ENCODE measurements at regions not wholly inside any gene's neighbourhood (a gene's known extent, or its start where the extent isn't known, plus 50 kb on each side); places are given as distances from the start of the nearest gene placed in this dataset.

DNA sequence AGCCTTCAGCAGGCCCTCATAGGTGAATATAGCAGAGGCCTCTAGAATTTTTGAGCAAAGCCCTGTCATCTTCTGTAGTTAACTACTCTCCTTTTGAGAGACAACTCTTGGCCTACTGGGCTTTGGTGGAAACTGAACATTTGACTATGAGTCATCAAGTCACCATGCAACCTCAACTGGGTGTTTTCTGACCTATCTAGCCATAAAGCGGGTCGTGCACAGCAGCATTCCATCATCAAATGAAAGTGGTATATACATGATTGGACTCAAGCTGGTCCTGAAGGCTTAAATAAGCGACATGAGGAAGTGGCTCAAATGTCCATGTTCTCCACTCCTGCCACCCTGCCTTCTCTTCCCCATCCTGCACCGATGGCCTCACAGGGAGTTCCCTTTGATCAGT lies 1115.5 kb downstream of the TAF11L14 start:
- ATAC-seq (ENCODE audit: insufficient read depth, low FRiP score) (no peak), DNase-seq (no peak)
- no peak overlapping the region for H3K27ac ChIP-seq (ENCODE audit: low read depth in 1 of 2, low read length in 1 of 2)
- no peak overlapping the region for H3K9ac ChIP-seq (ENCODE audit: insufficient read depth in 1 of 2, low read length in 2 of 2)
- H3K9me3 ChIP-seq (ENCODE audit: control insufficient read depth in 4 of 4, insufficient read depth in 3 of 4, low read length in 3 of 4), result peaks cover 0 to 6% (median 0%) of the 10 kb centered on the region in 4 donors
- TF ChIP-seq, protein P1, sequence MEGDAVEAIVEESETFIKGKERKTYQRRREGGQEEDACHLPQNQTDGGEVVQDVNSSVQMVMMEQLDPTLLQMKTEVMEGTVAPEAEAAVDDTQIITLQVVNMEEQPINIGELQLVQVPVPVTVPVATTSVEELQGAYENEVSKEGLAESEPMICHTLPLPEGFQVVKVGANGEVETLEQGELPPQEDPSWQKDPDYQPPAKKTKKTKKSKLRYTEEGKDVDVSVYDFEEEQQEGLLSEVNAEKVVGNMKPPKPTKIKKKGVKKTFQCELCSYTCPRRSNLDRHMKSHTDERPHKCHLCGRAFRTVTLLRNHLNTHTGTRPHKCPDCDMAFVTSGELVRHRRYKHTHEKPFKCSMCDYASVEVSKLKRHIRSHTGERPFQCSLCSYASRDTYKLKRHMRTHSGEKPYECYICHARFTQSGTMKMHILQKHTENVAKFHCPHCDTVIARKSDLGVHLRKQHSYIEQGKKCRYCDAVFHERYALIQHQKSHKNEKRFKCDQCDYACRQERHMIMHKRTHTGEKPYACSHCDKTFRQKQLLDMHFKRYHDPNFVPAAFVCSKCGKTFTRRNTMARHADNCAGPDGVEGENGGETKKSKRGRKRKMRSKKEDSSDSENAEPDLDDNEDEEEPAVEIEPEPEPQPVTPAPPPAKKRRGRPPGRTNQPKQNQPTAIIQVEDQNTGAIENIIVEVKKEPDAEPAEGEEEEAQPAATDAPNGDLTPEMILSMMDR (IDR thresholded peaks at IDR 0.05; ENCODE audit: control extremely low read depth, extremely low read depth), result no peak
- WGBS, 2 donors, result 80% methylated on average over 4 of the region's 4 CpGs
- no peaks in the 10 kb centered on the region for H3K27me3 ChIP-seq (ENCODE audit: control insufficient read depth in 3 of 3, insufficient read depth in 3 of 3, low read length in 2 of 3)
- H3K36me3 ChIP-seq (ENCODE audit: control insufficient read depth in 4 of 4, insufficient read depth in 4 of 4, low read length in 4 of 4), result no peaks in the 10 kb centered on the region
- H3K4me1 ChIP-seq (ENCODE audit: control insufficient read depth in 5 of 5, insufficient read depth in 5 of 5, low read length in 5 of 5), result no peaks in the 10 kb centered on the region
- no peak overlapping the region for H3K4me3 ChIP-seq

GRCh38 chr5:18752317-18752716 lies 1118.1 kb downstream of the TAF11L14 start:
- TF ChIP-seq, protein P1 (IDR thresholded peaks at IDR 0.05; ENCODE audit: control extremely low read depth, extremely low read depth), result no peak
- Histone ChIP-seq H3K9me3 (ENCODE audit: control insufficient read depth in 4 of 4, insufficient read depth in 3 of 4, low read length in 3 of 4) (peaks cover 0 to 3% (median 0%) of the 10 kb centered on the region in 4 donors), H3K4me3 (no peak overlapping the region), H3K27ac (ENCODE audit: low read depth in 1 of 2, low read length in 1 of 2) (no peak overlapping the region), H3K4me1 (ENCODE audit: control insufficient read depth in 5 of 5, insufficient read depth in 5 of 5, low read length in 5 of 5) (no peaks in the 10 kb centered on the region), H3K36me3 (ENCODE audit: control insufficient read depth in 4 of 4, insufficient read depth in 4 of 4, low read length in 4 of 4) (no peaks in the 10 kb centered on the region), H3K27me3 (ENCODE audit: control insufficient read depth in 3 of 3, insufficient read depth in 3 of 3, low read length in 2 of 3) (no peaks in the 10 kb centered on the region), H3K9ac (ENCODE audit: insufficient read depth in 1 of 2, low read length in 2 of 2) (no peak overlapping the region)
- ATAC-seq (ENCODE audit: insufficient read depth, low FRiP score), result no peak
- DNase-seq, result no peak
- 77 to 91% methylated on average over 1 of the region's 1 CpG for WGBS, 2 donors

DNA sequence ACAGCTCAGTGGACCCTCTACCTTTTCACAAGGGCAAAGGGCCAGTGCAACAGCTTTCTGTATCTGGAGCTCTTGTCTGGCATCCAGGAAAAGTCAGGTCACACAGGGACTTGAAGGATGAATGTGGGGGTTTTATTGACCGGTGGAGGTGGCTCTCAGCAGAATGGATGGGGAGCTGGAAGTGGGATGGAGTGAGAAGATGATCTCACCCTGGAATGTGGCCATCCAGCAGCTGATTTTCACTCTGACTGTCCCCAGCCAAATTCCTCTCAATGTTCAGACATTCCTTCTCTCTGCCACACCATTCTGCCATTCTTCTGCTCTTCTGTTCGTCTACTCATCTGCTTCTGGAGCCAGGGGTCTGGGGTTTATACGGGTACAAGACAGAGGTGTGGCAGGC lies 1119.9 kb downstream of the TAF11L14 start:
- DNase-seq (no peak), ATAC-seq (ENCODE audit: insufficient read depth, low FRiP score) (no peak)
- WGBS, 2 donors, result 85 to 88% methylated on average over 3 of the region's 3 CpGs

GRCh38 chr5:18761801-18762200 lies 1127.5 kb downstream of the TAF11L14 start:
- Histone ChIP-seq H3K4me3 (no peak overlapping the region), H3K27ac (ENCODE audit: low read depth in 1 of 2, low read length in 1 of 2) (no peak overlapping the region), H3K27me3 (ENCODE audit: control insufficient read depth in 3 of 3, insufficient read depth in 3 of 3, low read length in 2 of 3) (no peaks in the 10 kb centered on the region), H3K36me3 (ENCODE audit: control insufficient read depth in 4 of 4, insufficient read depth in 4 of 4, low read length in 4 of 4) (no peaks in the 10 kb centered on the region), H3K9ac (ENCODE audit: insufficient read depth in 1 of 2, low read length in 2 of 2) (no peak overlapping the region), H3K4me1 (ENCODE audit: control insufficient read depth in 5 of 5, insufficient read depth in 5 of 5, low read length in 5 of 5) (no peaks in the 10 kb centered on the region), H3K9me3 (ENCODE audit: control insufficient read depth in 4 of 4, insufficient read depth in 3 of 4, low read length in 3 of 4) (no peaks in the 10 kb centered on the region)
- DNase-seq (no peak), ATAC-seq (ENCODE audit: insufficient read depth, low FRiP score) (no peak)
- TF ChIP-seq, protein P1 (IDR thresholded peaks at IDR 0.05; ENCODE audit: control extremely low read depth, extremely low read depth), result no peak
- WGBS, 2 donors, result 83 to 87% methylated on average over 1 of the region's 1 CpG

More for the DNA sequence above, 1119.9 kb downstream of the TAF11L14 start:
- Histone ChIP-seq H3K27me3 (ENCODE audit: control insufficient read depth in 3 of 3, insufficient read depth in 3 of 3, low read length in 2 of 3) (no peaks in the 10 kb centered on the region), H3K4me1 (ENCODE audit: control insufficient read depth in 5 of 5, insufficient read depth in 5 of 5, low read length in 5 of 5) (no peaks in the 10 kb centered on the region), H3K9me3 (ENCODE audit: control insufficient read depth in 4 of 4, insufficient read depth in 3 of 4, low read length in 3 of 4) (peaks cover 0 to 3% (median 0%) of the 10 kb centered on the region in 4 donors), H3K27ac (ENCODE audit: low read depth in 1 of 2, low read length in 1 of 2) (no peak overlapping the region), H3K36me3 (ENCODE audit: control insufficient read depth in 4 of 4, insufficient read depth in 4 of 4, low read length in 4 of 4) (no peaks in the 10 kb centered on the region), H3K4me3 (no peak overlapping the region), H3K9ac (ENCODE audit: insufficient read depth in 1 of 2, low read length in 2 of 2) (no peak overlapping the region)
- TF ChIP-seq, protein P1 (IDR thresholded peaks at IDR 0.05; ENCODE audit: control extremely low read depth, extremely low read depth), result no peak
